ENCODE measurements at regions not wholly inside any gene's neighbourhood (a gene's known extent, or its start where the extent isn't known, plus 50 kb on each side); places are given as distances from the start of the nearest gene placed in this dataset.

DNA sequence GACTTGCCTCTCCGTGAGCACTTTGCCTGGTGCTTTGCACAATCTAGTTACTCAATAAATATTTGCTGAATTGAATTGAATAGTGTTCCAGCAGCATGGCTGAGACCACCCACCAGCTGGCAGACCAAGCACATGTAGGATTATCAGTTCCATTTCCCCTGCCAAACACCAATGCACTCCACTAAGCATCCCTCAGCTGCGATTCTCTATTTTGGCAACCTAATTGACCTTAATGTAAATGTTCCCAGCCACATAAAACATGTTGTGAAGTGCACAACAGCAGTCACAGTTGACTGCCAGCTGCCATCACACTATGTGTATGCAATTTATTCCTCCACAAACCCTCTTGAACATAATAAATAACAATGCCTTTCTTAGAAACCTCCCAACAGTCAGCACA, 1879.4 kb upstream of the PIK3C3 start:
- H3K79me2 ChIP-seq (replicated peaks; ENCODE audit: insufficient read depth), result no peaks in the 10 kb centered on the region
- TF ChIP-seq POLR2AphosphoS5 (IDR thresholded peaks at IDR 0.05; ENCODE audit: low read depth) (no peak), NANOG (IDR thresholded peaks at IDR 0.05; ENCODE audit: borderline replicate concordance) (no peak), ZNF331 (CRISPR knock-in tag; IDR thresholded peaks at IDR 0.05; ENCODE audit: low read depth) (no peak), EZH2 (IDR thresholded peaks at IDR 0.05; ENCODE audit: low read depth, unreplicated experiment) (no peak), JUNB (IDR thresholded peaks at IDR 0.05; ENCODE audit: unreplicated experiment) (no peak), STAT1 (IDR thresholded peaks at IDR 0.05; ENCODE audit: unreplicated experiment) (no peak), CREB1 (CRISPR knock-in tag; IDR thresholded peaks at IDR 0.05; ENCODE audit: low read depth) (no peak), EZH2phosphoT487 (IDR thresholded peaks at IDR 0.05; ENCODE audit: unreplicated experiment) (no peak), ZNF114 (CRISPR knock-in tag; IDR thresholded peaks at IDR 0.05) (no peak)
- TF ChIP-seq, protein P1, sequence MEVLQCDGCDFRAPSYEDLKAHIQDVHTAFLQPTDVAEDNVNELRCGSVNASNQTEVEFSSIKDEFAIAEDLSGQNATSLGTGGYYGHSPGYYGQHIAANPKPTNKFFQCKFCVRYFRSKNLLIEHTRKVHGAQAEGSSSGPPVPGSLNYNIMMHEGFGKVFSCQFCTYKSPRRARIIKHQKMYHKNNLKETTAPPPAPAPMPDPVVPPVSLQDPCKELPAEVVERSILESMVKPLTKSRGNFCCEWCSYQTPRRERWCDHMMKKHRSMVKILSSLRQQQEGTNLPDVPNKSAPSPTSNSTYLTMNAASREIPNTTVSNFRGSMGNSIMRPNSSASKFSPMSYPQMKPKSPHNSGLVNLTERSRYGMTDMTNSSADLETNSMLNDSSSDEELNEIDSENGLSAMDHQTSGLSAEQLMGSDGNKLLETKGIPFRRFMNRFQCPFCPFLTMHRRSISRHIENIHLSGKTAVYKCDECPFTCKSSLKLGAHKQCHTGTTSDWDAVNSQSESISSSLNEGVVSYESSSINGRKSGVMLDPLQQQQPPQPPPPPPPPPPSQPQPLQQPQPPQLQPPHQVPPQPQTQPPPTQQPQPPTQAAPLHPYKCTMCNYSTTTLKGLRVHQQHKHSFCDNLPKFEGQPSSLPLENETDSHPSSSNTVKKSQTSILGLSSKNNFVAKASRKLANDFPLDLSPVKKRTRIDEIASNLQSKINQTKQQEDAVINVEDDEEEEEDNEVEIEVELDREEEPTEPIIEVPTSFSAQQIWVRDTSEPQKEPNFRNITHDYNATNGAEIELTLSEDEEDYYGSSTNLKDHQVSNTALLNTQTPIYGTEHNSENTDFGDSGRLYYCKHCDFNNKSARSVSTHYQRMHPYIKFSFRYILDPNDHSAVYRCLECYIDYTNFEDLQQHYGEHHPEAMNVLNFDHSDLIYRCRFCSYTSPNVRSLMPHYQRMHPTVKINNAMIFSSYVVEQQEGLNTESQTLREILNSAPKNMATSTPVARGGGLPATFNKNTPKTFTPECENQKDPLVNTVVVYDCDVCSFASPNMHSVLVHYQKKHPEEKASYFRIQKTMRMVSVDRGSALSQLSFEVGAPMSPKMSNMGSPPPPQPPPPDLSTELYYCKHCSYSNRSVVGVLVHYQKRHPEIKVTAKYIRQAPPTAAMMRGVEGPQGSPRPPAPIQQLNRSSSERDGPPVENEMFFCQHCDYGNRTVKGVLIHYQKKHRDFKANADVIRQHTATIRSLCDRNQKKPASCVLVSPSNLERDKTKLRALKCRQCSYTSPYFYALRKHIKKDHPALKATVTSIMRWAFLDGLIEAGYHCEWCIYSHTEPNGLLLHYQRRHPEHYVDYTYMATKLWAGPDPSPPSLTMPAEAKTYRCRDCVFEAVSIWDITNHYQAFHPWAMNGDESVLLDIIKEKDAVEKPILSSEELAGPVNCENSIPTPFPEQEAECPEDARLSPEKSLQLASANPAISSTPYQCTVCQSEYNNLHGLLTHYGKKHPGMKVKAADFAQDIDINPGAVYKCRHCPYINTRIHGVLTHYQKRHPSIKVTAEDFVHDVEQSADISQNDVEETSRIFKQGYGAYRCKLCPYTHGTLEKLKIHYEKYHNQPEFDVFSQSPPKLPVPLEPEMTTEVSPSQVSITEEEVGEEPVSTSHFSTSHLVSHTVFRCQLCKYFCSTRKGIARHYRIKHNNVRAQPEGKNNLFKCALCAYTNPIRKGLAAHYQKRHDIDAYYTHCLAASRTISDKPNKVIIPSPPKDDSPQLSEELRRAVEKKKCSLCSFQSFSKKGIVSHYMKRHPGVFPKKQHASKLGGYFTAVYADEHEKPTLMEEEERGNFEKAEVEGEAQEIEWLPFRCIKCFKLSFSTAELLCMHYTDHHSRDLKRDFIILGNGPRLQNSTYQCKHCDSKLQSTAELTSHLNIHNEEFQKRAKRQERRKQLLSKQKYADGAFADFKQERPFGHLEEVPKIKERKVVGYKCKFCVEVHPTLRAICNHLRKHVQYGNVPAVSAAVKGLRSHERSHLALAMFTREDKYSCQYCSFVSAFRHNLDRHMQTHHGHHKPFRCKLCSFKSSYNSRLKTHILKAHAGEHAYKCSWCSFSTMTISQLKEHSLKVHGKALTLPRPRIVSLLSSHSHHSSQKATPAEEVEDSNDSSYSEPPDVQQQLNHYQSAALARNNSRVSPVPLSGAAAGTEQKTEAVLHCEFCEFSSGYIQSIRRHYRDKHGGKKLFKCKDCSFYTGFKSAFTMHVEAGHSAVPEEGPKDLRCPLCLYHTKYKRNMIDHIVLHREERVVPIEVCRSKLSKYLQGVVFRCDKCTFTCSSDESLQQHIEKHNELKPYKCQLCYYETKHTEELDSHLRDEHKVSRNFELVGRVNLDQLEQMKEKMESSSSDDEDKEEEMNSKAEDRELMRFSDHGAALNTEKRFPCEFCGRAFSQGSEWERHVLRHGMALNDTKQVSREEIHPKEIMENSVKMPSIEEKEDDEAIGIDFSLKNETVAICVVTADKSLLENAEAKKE (CRISPR knock-in tag; IDR thresholded peaks at IDR 0.05), result no peak
- TF ChIP-seq, protein P2, sequence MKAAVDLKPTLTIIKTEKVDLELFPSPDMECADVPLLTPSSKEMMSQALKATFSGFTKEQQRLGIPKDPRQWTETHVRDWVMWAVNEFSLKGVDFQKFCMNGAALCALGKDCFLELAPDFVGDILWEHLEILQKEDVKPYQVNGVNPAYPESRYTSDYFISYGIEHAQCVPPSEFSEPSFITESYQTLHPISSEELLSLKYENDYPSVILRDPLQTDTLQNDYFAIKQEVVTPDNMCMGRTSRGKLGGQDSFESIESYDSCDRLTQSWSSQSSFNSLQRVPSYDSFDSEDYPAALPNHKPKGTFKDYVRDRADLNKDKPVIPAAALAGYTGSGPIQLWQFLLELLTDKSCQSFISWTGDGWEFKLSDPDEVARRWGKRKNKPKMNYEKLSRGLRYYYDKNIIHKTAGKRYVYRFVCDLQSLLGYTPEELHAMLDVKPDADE (IDR thresholded peaks at IDR 0.05), result no peak
- TF ChIP-seq, protein P3, sequence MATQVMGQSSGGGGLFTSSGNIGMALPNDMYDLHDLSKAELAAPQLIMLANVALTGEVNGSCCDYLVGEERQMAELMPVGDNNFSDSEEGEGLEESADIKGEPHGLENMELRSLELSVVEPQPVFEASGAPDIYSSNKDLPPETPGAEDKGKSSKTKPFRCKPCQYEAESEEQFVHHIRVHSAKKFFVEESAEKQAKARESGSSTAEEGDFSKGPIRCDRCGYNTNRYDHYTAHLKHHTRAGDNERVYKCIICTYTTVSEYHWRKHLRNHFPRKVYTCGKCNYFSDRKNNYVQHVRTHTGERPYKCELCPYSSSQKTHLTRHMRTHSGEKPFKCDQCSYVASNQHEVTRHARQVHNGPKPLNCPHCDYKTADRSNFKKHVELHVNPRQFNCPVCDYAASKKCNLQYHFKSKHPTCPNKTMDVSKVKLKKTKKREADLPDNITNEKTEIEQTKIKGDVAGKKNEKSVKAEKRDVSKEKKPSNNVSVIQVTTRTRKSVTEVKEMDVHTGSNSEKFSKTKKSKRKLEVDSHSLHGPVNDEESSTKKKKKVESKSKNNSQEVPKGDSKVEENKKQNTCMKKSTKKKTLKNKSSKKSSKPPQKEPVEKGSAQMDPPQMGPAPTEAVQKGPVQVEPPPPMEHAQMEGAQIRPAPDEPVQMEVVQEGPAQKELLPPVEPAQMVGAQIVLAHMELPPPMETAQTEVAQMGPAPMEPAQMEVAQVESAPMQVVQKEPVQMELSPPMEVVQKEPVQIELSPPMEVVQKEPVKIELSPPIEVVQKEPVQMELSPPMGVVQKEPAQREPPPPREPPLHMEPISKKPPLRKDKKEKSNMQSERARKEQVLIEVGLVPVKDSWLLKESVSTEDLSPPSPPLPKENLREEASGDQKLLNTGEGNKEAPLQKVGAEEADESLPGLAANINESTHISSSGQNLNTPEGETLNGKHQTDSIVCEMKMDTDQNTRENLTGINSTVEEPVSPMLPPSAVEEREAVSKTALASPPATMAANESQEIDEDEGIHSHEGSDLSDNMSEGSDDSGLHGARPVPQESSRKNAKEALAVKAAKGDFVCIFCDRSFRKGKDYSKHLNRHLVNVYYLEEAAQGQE (IDR thresholded peaks at IDR 0.05; ENCODE audit: unreplicated experiment), result no peak
- TF ChIP-seq, protein P4, sequence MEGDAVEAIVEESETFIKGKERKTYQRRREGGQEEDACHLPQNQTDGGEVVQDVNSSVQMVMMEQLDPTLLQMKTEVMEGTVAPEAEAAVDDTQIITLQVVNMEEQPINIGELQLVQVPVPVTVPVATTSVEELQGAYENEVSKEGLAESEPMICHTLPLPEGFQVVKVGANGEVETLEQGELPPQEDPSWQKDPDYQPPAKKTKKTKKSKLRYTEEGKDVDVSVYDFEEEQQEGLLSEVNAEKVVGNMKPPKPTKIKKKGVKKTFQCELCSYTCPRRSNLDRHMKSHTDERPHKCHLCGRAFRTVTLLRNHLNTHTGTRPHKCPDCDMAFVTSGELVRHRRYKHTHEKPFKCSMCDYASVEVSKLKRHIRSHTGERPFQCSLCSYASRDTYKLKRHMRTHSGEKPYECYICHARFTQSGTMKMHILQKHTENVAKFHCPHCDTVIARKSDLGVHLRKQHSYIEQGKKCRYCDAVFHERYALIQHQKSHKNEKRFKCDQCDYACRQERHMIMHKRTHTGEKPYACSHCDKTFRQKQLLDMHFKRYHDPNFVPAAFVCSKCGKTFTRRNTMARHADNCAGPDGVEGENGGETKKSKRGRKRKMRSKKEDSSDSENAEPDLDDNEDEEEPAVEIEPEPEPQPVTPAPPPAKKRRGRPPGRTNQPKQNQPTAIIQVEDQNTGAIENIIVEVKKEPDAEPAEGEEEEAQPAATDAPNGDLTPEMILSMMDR (conservative IDR thresholded peaks at IDR 0.05; ENCODE audit: low read depth in 2 of 2), result no peak
- H3K9me3 Mint-ChIP-seq, result peaks cover 2% of the 10 kb centered on the region; the same call in 1 of the 3 replicates
- H3K27me3 ChIP-seq (ENCODE audit: insufficient read depth), result no peaks in the 10 kb centered on the region
- no peaks in the 10 kb centered on the region for H3F3A ChIP-seq (replicated peaks; ENCODE audit: low read depth)
- H3K4me2 ChIP-seq, result no peak overlapping the region
- H4K20me1 ChIP-seq (replicated peaks; ENCODE audit: insufficient read depth), result no peaks in the 10 kb centered on the region
- H3K4me3 ChIP-seq, result no peak overlapping the region
- no peak overlapping the region for H3K27ac ChIP-seq (ENCODE audit: low read depth)
- peaks cover 16% of the 10 kb centered on the region for H3K4me1 Mint-ChIP-seq
- no peak overlapping the region for H3K27ac Mint-ChIP-seq
- no peak for DNase-seq (ENCODE audit: low spot score)
- no peaks in the 10 kb centered on the region for H3K9me2 ChIP-seq (ENCODE audit: insufficient read depth)
- ATAC-seq, result no peak
- no peaks in the 10 kb centered on the region for H3K36me3 ChIP-seq (ENCODE audit: insufficient read depth)
- H3K27me3 Mint-ChIP-seq (ENCODE audit: insufficient read depth, low read depth, poor library complexity), result peaks cover 2% of the 10 kb centered on the region
- H3K36me3 Mint-ChIP-seq (ENCODE audit: low read depth), result 0 out of 3 replicates have a peak, but pooled peaks cover 2% of the 10 kb centered on the region
- H3K4me3 Mint-ChIP-seq, result no peak overlapping the region
- H2AFZ ChIP-seq, result no peak overlapping the region
- H3K4me1 ChIP-seq (ENCODE audit: insufficient read depth), result peaks cover 8% of the 10 kb centered on the region; the same call in 1 of the 2 replicates

Data from GM23338 (cell line).